ENCODE measurements at regions not wholly inside any gene's neighbourhood (a gene's known extent, or its start where the extent isn't known, plus 50 kb on each side); places are given as distances from the start of the nearest gene placed in this dataset.
A peak's percentile ranks its signal among the peaks of the same experiment; 100 is the strongest.

- Histone ChIP-seq H3K4me1 (no peaks in the 10 kb centered on the region), H3K4me3 (no peak overlapping the region), H3K27ac (no peak overlapping the region), H3K27me3 (no peaks in the 10 kb centered on the region), H3K9me3 (no peaks in the 10 kb centered on the region), H3K36me3 (no peaks in the 10 kb centered on the region)
- intact Hi-C loops (cut with DNase I), result no loop called here
- no peak for DNase-seq (ENCODE audit: extremely low spot score in 2 of 2)
- TF ChIP-seq POLR2AphosphoS5 (IDR thresholded peaks at IDR 0.05; ENCODE audit: insufficient read depth in 1 of 2, low read depth in 1 of 2) (no peak), CTCF (IDR thresholded peaks at IDR 0.05) (no peak), POLR2A (IDR thresholded peaks at IDR 0.05) (no peak)
These were observed 337.7 kb downstream of the TMEM121 start for GRCh38 chr14:105864116-105864515.

GRCh38 chr14:105864651-105865265, 338.4 kb downstream of the TMEM121 start:
- intact Hi-C loops (cut with DNase I), result no loop called here
- H3K27ac ChIP-seq, result no peak overlapping the region
- no peaks in the 10 kb centered on the region for H3K9me3 ChIP-seq
- H3K4me1 ChIP-seq, result no peaks in the 10 kb centered on the region
- H3K4me3 ChIP-seq, result no peak overlapping the region
- H3K27me3 ChIP-seq, result no peaks in the 10 kb centered on the region
- TF ChIP-seq CTCF (IDR thresholded peaks at IDR 0.05) (no peak), POLR2AphosphoS5 (IDR thresholded peaks at IDR 0.05; ENCODE audit: insufficient read depth in 1 of 2, low read depth in 1 of 2) (no peak), POLR2A (IDR thresholded peaks at IDR 0.05) (no peak)
- peak in 1 of 2 donors; percentile 93 for DNase-seq (ENCODE audit: extremely low spot score in 2 of 2)
- no peaks in the 10 kb centered on the region for H3K36me3 ChIP-seq

- Histone ChIP-seq H3K9me3 (no peaks in the 10 kb centered on the region), H3K4me3 (no peak overlapping the region), H3K27ac (no peak overlapping the region), H3K36me3 (no peaks in the 10 kb centered on the region), H3K27me3 (no peaks in the 10 kb centered on the region), H3K4me1 (no peaks in the 10 kb centered on the region)
- TF ChIP-seq POLR2A (IDR thresholded peaks at IDR 0.05) (no peak), POLR2AphosphoS5 (IDR thresholded peaks at IDR 0.05; ENCODE audit: insufficient read depth in 1 of 2, low read depth in 1 of 2) (no peak), CTCF (IDR thresholded peaks at IDR 0.05) (no peak)
- intact Hi-C loops (cut with DNase I), result no loop called here
- DNase-seq (ENCODE audit: extremely low spot score in 2 of 2), result no peak
These were observed 339.0 kb downstream of the TMEM121 start for GRCh38 chr14:105865266-105865903.

GRCh38 chr14:105865904-105866840, 339.8 kb downstream of the TMEM121 start:
- intact Hi-C loops (cut with DNase I), result no loop called here
- H3K27me3 ChIP-seq, result no peaks in the 10 kb centered on the region

More at GRCh38 chr14:105865904-105866840, 339.8 kb downstream of the TMEM121 start:
- H3K9me3 ChIP-seq, result no peaks in the 10 kb centered on the region
- DNase-seq (ENCODE audit: extremely low spot score in 2 of 2), result peak in 1 of 2 donors; percentile 91
- H3K27ac ChIP-seq, result no peak overlapping the region
- H3K4me1 ChIP-seq, result no peaks in the 10 kb centered on the region
- no peak overlapping the region for H3K4me3 ChIP-seq
- no peaks in the 10 kb centered on the region for H3K36me3 ChIP-seq
- TF ChIP-seq POLR2A (IDR thresholded peaks at IDR 0.05) (no peak), CTCF (IDR thresholded peaks at IDR 0.05) (no peak), POLR2AphosphoS5 (IDR thresholded peaks at IDR 0.05; ENCODE audit: insufficient read depth in 1 of 2, low read depth in 1 of 2) (no peak)
